ENCODE measurements at regions not wholly inside any gene's neighbourhood (a gene's known extent, or its start where the extent isn't known, plus 50 kb on each side); places are given as distances from the start of the nearest gene placed in this dataset.

- Mint-ChIP-seq H3K4me3 (ENCODE audit: unreplicated experiment) (no peak overlapping the region), H3K36me3 (ENCODE audit: insufficient read depth, unreplicated experiment) (peaks cover 6% of the 10 kb centered on the region), H3K27me3 (ENCODE audit: insufficient read depth, unreplicated experiment) (no peaks in the 10 kb centered on the region), H3K4me1 (ENCODE audit: insufficient read depth, unreplicated experiment) (no peaks in the 10 kb centered on the region), H3K9me3 (ENCODE audit: unreplicated experiment) (no peaks in the 10 kb centered on the region), H3K27ac (ENCODE audit: low read depth, unreplicated experiment) (no peak overlapping the region)
- BruUV-seq (replicated peaks) = no TSS peak
- intact Hi-C loops (cut with micrococcal nuclease) = no loop called here
- POLR2A ChIA-PET = interaction anchor here (0.6 kb wide), 1 partner anchor 19 kb away, joined by 5 read pairs; no protein-coding TSS in a partner anchor
- CTCF ChIA-PET = no interaction called here
- DNase-seq (ENCODE audit: unreplicated experiment) = no peak
- TF ChIP-seq CTCF (IDR thresholded peaks at IDR 0.05; ENCODE audit: unreplicated experiment) = no peak
Observed at GRCh38 chr9:129313331-129313955, 135.4 kb upstream of the IER5L start.

GRCh38 chr9:129312251-129313122 is 134.4 kb upstream of the IER5L start:
- BruUV-seq (replicated peaks) = no TSS peak
- intact Hi-C loops (cut with micrococcal nuclease) = no loop called here
- H3K9me3 Mint-ChIP-seq (ENCODE audit: unreplicated experiment) = no peaks in the 10 kb centered on the region
- CTCF ChIA-PET = no interaction called here
- DNase-seq (ENCODE audit: unreplicated experiment) = no peak
- no peaks in the 10 kb centered on the region for H3K4me1 Mint-ChIP-seq (ENCODE audit: insufficient read depth, unreplicated experiment)
- no peak overlapping the region for H3K27ac Mint-ChIP-seq (ENCODE audit: low read depth, unreplicated experiment)
- peaks cover 6% of the 10 kb centered on the region for H3K36me3 Mint-ChIP-seq (ENCODE audit: insufficient read depth, unreplicated experiment)
- H3K4me3 Mint-ChIP-seq (ENCODE audit: unreplicated experiment) = no peak overlapping the region
- POLR2A ChIA-PET = interaction anchor here (0.6 kb wide), 1 partner anchor 18 kb away, joined by 5 read pairs; no protein-coding TSS in a partner anchor
- H3K27me3 Mint-ChIP-seq (ENCODE audit: insufficient read depth, unreplicated experiment) = no peaks in the 10 kb centered on the region
- no peak for TF ChIP-seq CTCF (IDR thresholded peaks at IDR 0.05; ENCODE audit: unreplicated experiment)

- no TSS peak for BruUV-seq (replicated peaks)
- no peak for DNase-seq (ENCODE audit: unreplicated experiment)
- POLR2A ChIA-PET = no interaction called here
- peaks cover 6% of the 10 kb centered on the region for H3K36me3 Mint-ChIP-seq (ENCODE audit: insufficient read depth, unreplicated experiment)
- no peak overlapping the region for H3K4me3 Mint-ChIP-seq (ENCODE audit: unreplicated experiment)
- no peak overlapping the region for H3K27ac Mint-ChIP-seq (ENCODE audit: low read depth, unreplicated experiment)
- H3K27me3 Mint-ChIP-seq (ENCODE audit: insufficient read depth, unreplicated experiment) = no peaks in the 10 kb centered on the region
- peaks cover 6% of the 10 kb centered on the region for H3K4me1 Mint-ChIP-seq (ENCODE audit: insufficient read depth, unreplicated experiment)
- CTCF ChIA-PET = no interaction called here
- no peak for TF ChIP-seq CTCF (IDR thresholded peaks at IDR 0.05; ENCODE audit: unreplicated experiment)
- H3K9me3 Mint-ChIP-seq (ENCODE audit: unreplicated experiment) = no peaks in the 10 kb centered on the region
- intact Hi-C loops (cut with micrococcal nuclease) = no loop called here
Observed at GRCh38 chr9:129311643-129312042, 133.6 kb upstream of the IER5L start.

- Mint-ChIP-seq H3K4me1 (ENCODE audit: insufficient read depth, unreplicated experiment) (peaks cover 6% of the 10 kb centered on the region), H3K9me3 (ENCODE audit: unreplicated experiment) (no peaks in the 10 kb centered on the region), H3K27ac (ENCODE audit: low read depth, unreplicated experiment) (no peak overlapping the region), H3K4me3 (ENCODE audit: unreplicated experiment) (no peak overlapping the region), H3K36me3 (ENCODE audit: insufficient read depth, unreplicated experiment) (no peaks in the 10 kb centered on the region), H3K27me3 (ENCODE audit: insufficient read depth, unreplicated experiment) (no peaks in the 10 kb centered on the region)
- no peak for DNase-seq (ENCODE audit: unreplicated experiment)
- BruUV-seq (replicated peaks) = no TSS peak
- POLR2A ChIA-PET = no interaction called here
- CTCF ChIA-PET = no interaction called here
- intact Hi-C loops (cut with micrococcal nuclease) = no loop called here
- no peak for TF ChIP-seq CTCF (IDR thresholded peaks at IDR 0.05; ENCODE audit: unreplicated experiment)
Observed at GRCh38 chr9:129310666-129311350, 132.7 kb upstream of the IER5L start.

Data from MCF 10A (cell line).